Panc1 (cell line): ENCODE measurements at regions not wholly inside any gene's neighbourhood (a gene's known extent, or its start where the extent isn't known, plus 50 kb on each side); places are given as distances from the start of the nearest gene placed in this dataset.

Experiments used
- CTCF ChIP-seq: fragments of 450-650 bp; IDR thresholded peaks from 2 replicates; pipeline ENCODE4 v1.5.1; 2017; ENCODE audit warnings: mild to moderate bottlenecking
- TCF7L2 ChIP-seq: IDR thresholded peaks from 2 replicates; pipeline ENCODE4 v1.6.1; 2011; ENCODE audit warnings: mild to moderate bottlenecking, low read depth, low read length, inconsistent platforms

GRCh38 chr5:165227515-165227914 lies 1722.1 kb downstream of the MAT2B start:
- TF ChIP-seq CTCF (0 out of 2 replicates have a peak, but pooled peaks have one; percentile 6), TCF7L2 (no peak)
